Testis (tissue), 2 donors: ENCODE measurements at regions not wholly inside any gene's neighbourhood (a gene's known extent, or its start where the extent isn't known, plus 50 kb on each side); places are given as distances from the start of the nearest gene placed in this dataset.
A peak's percentile ranks its signal among the peaks of the same experiment; 100 is the strongest.

Experiments used
- DNase-seq: peaks from one replicate; pipeline ENCODE4 v3.0.0-alpha.2; 2019
- H3K27ac ChIP-seq, 2 donors: fragments of 200-600 bp; sonication (generic); one replicate each; pipeline ENCODE4 v1.5.1; 2019
- H3K27me3 ChIP-seq: fragments of 200-600 bp; sonication (generic); one replicate; pipeline ENCODE4 v1.5.1; 2019
- H3K36me3 ChIP-seq: fragments of 200-600 bp; sonication (generic); one replicate; pipeline ENCODE4 v1.5.1; 2017; ENCODE audit warnings: low read depth; ENCODE audit errors: missing control alignments
- H3K4me1 ChIP-seq: fragments of 200-600 bp; sonication (generic); one replicate; pipeline ENCODE4 v1.5.1; 2019
- H3K4me3 ChIP-seq, 2 donors: fragments of 200-600 bp; sonication (generic); one replicate each; pipeline ENCODE4 v1.5.1; 2017 to 2019
- H3K9me3 ChIP-seq: fragments of 200-600 bp; sonication (generic); one replicate; pipeline ENCODE4 v1.5.1; 2017
- CTCF ChIP-seq, 3 experiments: fragments of 450-650 bp in 2 of 3; fragments of 200-600 bp in 1 of 3; sonication (generic) in 1 of 3; IDR thresholded peaks; one replicate each; pipeline ENCODE4 v1.5.1; 2016 to 2019; ENCODE audit warnings: antibody characterized with exemption in 3 of 3, mild to moderate bottlenecking in 2 of 3, moderate library complexity in 1 of 3
- POLR2A ChIP-seq: fragments of 450-650 bp; IDR thresholded peaks from one replicate; pipeline ENCODE4 v1.6.1; 2017; ENCODE audit warnings: antibody characterized with exemption, mild to moderate bottlenecking, moderate library complexity
- WGBS, 2 donors: methylation state at CpG; one replicate each; pipeline ENCODE4 v1.1.5; 2018; 5-methylcytosine and 5-hydroxymethylcytosine counted together
- intact Hi-C: fragments of 100-400 bp; cut with DNase I; formaldehyde crosslinking; loops from one replicate; pipeline ENCODE4 v1.15.1; 2023; ENCODE audit warnings: low total_unique reads

- no peak overlapping the region for H3K27ac ChIP-seq
- peaks cover 37% of the 10 kb centered on the region for H3K4me1 ChIP-seq
- H3K9me3 ChIP-seq, result no peaks in the 10 kb centered on the region
- no peak for TF ChIP-seq CTCF (IDR thresholded peaks at IDR 0.05)
- TF ChIP-seq POLR2A, result no peak
- H3K4me3 ChIP-seq, result no peak overlapping the region
- no peaks in the 10 kb centered on the region for H3K36me3 ChIP-seq
- intact Hi-C loops, result no loop called here
- DNase-seq, result no peak
- H3K27me3 ChIP-seq, result no peaks in the 10 kb centered on the region
Observed at GRCh38 chr17:77599699-77600098, 358.8 kb upstream of the TNRC6C start.

DNA sequence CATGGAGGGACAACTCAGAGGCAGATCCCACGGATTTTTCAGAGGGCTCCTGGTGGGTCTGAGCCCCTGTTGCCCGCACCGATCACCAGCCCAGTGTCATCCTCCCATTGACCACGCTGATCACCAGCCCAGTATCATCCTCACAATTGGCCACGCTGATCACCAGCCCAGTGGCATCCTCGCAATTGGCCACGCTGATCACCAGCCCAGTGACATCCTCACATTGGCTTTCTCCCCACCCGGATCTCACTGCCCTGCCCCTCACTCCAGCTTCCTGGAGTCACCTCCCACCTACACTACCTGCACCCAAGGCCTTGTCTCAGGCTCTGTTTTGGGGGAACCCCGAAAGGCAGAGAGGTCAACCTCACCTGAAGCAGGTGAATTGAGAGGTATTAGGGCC, 358.2 kb upstream of the TNRC6C start:
- no peak for TF ChIP-seq CTCF (IDR thresholded peaks at IDR 0.05)
- TF ChIP-seq POLR2A, result no peak
- intact Hi-C loops, result no loop called here
- H3K4me3 ChIP-seq, result no peak overlapping the region
- H3K4me1 ChIP-seq, result peaks cover 37% of the 10 kb centered on the region
- no peaks in the 10 kb centered on the region for H3K36me3 ChIP-seq
- DNase-seq, result no peak
- WGBS, 2 donors, result 78 to 95% methylated on average over 8 to 9 of the region's 9 CpGs
- no peak overlapping the region for H3K27ac ChIP-seq
- H3K27me3 ChIP-seq, result no peaks in the 10 kb centered on the region
- H3K9me3 ChIP-seq, result no peaks in the 10 kb centered on the region

GRCh38 chr17:77601054-77601979, 357.2 kb upstream of the TNRC6C start:
- no peaks in the 10 kb centered on the region for H3K36me3 ChIP-seq
- H3K4me1 ChIP-seq, result peaks cover 33% of the 10 kb centered on the region
- H3K27ac ChIP-seq, result peak overlapping the region; percentile 56 to 89
- no peaks in the 10 kb centered on the region for H3K9me3 ChIP-seq
- TF ChIP-seq POLR2A, result no peak
- TF ChIP-seq CTCF (IDR thresholded peaks at IDR 0.05), result no peak
- no peak for DNase-seq
- no peak overlapping the region for H3K4me3 ChIP-seq
- WGBS, 2 donors, result 69% methylated on average over 18 of the region's 18 CpGs
- no peaks in the 10 kb centered on the region for H3K27me3 ChIP-seq
- intact Hi-C loops, result no loop called here

- 47 to 63% methylated on average over 11 of the region's 11 CpGs for WGBS, 2 donors
- Histone ChIP-seq H3K4me3 (no peak overlapping the region), H3K36me3 (no peaks in the 10 kb centered on the region), H3K27ac (peak overlapping the region; percentile 56 to 89), H3K4me1 (peaks cover 25% of the 10 kb centered on the region), H3K9me3 (no peaks in the 10 kb centered on the region), H3K27me3 (no peaks in the 10 kb centered on the region)
- peak; percentile 73 for DNase-seq
- intact Hi-C loops, result no loop called here
- no peak for TF ChIP-seq CTCF (IDR thresholded peaks at IDR 0.05)
Observed at GRCh38 chr17:77602062-77602746, 356.3 kb upstream of the TNRC6C start.
